ENCODE measurements at regions not wholly inside any gene's neighbourhood (a gene's known extent, or its start where the extent isn't known, plus 50 kb on each side); places are given as distances from the start of the nearest gene placed in this dataset.

DNA sequence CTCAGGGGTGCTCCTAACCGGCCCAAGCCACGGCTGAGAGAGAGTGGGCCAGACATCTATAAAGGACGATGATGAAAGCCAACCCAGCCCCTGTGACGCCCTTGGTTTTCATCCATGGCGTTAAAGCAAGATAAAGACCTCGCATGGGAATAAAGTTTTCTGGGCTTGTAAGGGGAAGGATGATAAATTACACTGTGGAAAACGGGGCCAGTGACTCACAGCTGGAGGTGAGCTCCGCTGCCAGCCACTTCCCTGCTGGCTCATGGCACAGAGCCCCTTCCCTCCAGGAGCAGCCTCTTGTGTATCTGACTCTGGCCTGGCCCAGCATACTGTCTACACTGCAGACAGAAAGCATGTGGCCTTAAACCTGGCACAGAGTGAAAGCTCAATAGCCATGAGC, 503.2 kb upstream of the B3GAT1 start:
- no peak for DNase-seq (ENCODE audit: low read depth in 3 of 3, low spot score in 1 of 3)

GRCh38 chr11:134913999-134914590, 502.1 kb upstream of the B3GAT1 start:
- DNase-seq (ENCODE audit: low read depth in 3 of 3, low spot score in 1 of 3) = no peak

- DNase-seq (ENCODE audit: low read depth in 3 of 3, low spot score in 1 of 3) = no peak
These were observed 501.3 kb upstream of the B3GAT1 start for GRCh38 chr11:134913391-134913790.

- no peak for DNase-seq (ENCODE audit: low read depth in 3 of 3, low spot score in 1 of 3)
These were observed 499.6 kb upstream of the B3GAT1 start for GRCh38 chr11:134911514-134912180.

GRCh38 chr11:134908583-134908982, 496.5 kb upstream of the B3GAT1 start:
- no peak for DNase-seq (ENCODE audit: low read depth in 3 of 3, low spot score in 1 of 3)

DNA sequence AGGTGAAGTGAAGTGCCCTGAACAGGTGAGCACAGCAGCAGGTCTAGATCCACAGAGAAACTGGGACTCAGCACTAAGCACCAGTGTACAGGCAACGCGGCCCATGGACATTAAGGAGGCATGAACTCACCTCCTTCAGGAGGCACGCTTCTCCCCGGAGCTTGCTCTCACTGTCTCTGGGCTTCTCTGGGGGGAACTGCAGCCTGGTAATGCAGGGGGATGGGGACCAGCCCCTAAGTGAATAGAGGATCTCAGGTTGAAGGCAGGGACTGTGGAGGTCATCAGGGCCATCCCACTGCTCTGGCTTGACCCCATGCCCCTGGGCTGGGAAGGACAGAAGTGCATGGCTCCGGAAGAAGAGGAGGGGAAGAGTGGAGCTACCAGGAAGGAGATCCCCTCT, 495.6 kb upstream of the B3GAT1 start:
- DNase-seq (ENCODE audit: low read depth in 3 of 3, low spot score in 1 of 3) = no peak

- DNase-seq (ENCODE audit: low read depth in 3 of 3, low spot score in 1 of 3) = no peak
These were observed 494.4 kb upstream of the B3GAT1 start for GRCh38 chr11:134906356-134906955.

DNA sequence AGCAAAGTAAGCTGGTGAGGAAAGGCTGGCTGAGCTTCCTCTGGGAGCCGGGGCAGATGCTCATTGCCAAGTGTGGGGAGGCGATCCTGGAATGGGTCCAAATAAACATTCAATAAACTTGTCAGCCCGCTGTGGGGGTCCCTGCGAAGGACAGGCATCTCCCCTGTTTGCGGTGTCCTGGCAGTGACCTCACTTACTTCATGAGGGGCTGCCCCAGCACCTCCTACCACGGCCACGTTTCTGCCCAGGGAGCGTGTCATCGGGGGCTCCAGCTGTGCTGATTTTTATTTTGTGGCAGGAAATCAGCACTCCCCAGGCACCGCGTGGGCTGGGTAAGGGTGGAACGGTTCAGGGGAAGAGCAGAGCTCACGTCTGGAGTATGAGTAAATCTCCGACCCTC, 493.9 kb upstream of the B3GAT1 start:
- no peak for DNase-seq (ENCODE audit: low read depth in 3 of 3, low spot score in 1 of 3)

DNA sequence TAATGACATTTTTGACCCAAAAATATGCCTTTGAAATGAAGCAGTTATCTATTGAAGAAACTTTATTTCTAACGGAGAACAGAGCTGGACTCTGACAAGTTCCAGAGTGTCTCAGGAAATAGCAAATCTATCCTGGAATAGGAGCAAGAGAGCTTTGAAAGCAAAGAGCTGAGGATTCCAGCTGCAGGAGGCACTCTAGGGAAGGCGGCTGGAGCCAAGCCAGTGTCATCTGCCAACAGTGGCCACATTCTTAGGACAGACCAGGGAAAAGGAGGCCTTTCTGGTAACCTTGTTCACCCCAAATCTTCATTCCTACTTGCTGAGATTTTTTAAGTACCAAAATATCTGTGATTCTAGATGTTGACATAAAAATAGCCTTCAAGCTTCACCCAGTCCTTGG, 493.5 kb upstream of the B3GAT1 start:
- no peak for DNase-seq (ENCODE audit: low read depth in 3 of 3, low spot score in 1 of 3)

DNA sequence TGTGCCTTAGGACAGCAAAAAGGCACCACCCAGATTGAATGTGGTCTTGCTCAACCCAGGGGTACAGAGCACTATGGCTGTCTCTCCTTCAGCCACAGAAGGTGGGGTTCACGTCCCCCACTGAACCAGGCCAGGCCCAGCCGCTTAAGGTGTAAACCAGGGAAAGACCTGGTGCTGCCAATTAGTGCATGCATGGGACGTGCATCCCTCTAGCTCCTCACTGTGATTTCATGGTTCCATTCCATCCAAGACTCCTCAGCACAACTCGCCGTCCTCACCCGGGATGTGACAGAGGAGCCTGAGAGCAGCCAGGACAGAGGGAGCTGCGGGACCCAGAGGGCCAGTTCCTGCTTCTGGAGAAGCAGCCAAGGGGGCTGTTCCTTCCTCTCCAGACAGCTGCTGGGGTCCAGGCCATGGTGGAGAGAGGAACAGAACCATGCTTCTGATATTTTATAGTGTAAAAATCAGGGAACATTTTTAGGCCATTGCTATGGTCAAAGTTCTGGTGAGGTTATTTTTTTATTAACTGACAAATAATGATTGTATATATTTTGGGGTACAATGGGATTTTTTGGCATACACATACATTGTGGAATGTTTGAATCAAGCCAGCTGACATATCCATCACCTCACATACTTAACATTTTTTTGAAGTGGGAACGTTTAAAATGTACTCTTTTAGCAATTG, 492.2 kb upstream of the B3GAT1 start:
- no peak for DNase-seq (ENCODE audit: low read depth in 3 of 3, low spot score in 1 of 3)

GRCh38 chr11:134901955-134902918, 490.2 kb upstream of the B3GAT1 start:
- DNase-seq (ENCODE audit: low read depth in 3 of 3, low spot score in 1 of 3) = no peak

DNA sequence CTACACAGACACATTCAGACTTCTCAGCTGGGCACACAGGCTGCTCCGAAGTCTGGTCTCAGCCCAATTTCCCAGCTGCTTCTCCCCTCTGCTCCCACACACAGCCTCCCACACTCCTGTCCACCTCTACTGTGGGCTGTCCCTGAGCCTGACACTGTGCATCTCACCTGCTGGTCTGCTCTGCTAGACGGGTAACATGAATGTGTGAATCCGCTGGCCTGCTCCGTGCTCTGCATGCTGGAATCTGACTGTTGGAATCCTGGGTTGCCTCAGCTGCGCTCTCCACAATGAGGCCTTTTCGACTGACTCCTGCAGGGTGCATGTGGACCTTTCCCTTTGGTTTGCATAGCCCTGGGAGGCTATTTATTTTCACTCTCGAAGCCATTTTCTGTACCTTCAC, 489.5 kb upstream of the B3GAT1 start:
- DNase-seq (ENCODE audit: low read depth in 3 of 3, low spot score in 1 of 3) = no peak

GRCh38 chr11:134893810-134894685, 482.0 kb upstream of the B3GAT1 start:
- no peak for DNase-seq (ENCODE audit: low read depth in 3 of 3, low spot score in 1 of 3)

DNA sequence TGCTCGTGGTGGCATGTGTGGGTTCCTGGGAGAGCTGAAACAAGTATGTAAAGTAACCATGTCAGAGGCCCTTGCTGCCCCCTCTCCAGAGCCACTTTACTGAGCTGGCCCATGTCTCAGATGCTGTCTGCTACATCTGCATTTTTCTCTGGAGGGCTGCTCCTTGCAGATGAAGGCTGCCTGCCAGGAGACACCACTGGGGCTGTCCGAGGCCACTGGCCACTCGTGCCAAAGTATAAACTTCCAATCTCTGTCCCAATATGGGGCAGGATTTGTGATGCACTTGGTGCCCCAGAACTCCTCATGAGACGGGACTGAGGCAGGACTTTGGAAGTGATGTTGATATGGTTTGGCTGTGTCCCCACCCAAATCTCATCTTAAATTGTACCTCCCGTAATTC, 478.4 kb upstream of the B3GAT1 start:
- no peak for DNase-seq (ENCODE audit: low read depth in 3 of 3, low spot score in 1 of 3)

GRCh38 chr11:134889832-134890231, 477.8 kb upstream of the B3GAT1 start:
- DNase-seq (ENCODE audit: low read depth in 3 of 3, low spot score in 1 of 3) = no peak

GRCh38 chr11:134888821-134889220, 476.8 kb upstream of the B3GAT1 start:
- DNase-seq (ENCODE audit: low read depth in 3 of 3, low spot score in 1 of 3) = no peak

DNA sequence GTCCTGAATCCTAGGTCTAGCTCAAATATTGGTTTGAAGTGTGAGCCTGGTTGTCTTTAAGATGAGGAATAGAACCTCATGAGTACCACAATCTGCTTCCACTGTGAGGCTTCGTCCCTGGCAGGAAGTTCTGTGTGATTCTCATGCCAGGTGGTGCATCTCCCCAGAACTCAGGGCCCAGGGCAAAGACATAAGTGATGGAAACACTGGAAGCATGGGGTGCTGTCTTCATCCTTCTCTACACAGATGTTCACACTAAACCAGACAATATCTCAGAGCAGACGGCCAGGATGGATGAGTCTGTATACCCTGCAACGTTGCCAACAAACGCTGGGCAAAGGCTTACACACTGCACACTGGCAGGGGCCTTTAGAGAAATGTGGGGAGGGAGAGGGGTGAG, 475.9 kb upstream of the B3GAT1 start:
- DNase-seq (ENCODE audit: low read depth in 3 of 3, low spot score in 1 of 3) = no peak

- no peak for DNase-seq (ENCODE audit: low read depth in 3 of 3, low spot score in 1 of 3)
These were observed 471.4 kb upstream of the B3GAT1 start for GRCh38 chr11:134883484-134883883.

DNA sequence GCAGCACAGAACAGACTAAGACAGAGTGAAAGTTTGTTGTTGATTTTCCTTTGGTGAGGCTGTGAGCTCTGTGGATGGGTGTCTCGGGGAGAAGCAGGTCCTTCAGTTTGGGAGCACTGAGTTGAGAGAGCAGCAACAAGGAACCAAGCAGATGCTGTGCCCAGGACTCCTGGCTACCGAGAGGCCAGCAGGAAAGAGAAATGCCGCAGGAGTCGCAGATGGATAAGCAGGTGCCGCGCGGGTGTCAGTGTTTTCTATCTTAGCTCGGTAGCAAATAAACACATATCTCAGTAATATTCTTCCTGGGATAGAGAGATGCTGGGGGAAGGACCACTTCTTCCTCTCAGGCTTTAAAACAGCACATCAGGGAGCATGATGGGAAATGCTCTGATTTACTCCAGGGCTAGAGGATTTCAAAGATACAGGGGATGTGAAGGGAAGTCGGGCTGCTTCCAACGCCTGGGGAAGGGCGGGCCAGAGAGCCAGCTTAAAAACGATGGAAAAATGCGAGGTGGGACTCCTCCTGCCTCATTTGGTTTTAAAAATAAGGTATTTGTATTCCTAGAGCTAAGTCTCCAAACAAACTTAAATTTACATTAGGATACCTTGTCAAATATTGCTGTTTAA, 470.7 kb upstream of the B3GAT1 start:
- no peak for DNase-seq (ENCODE audit: low read depth in 3 of 3, low spot score in 1 of 3)

GRCh38 chr11:134882141-134882540, 470.1 kb upstream of the B3GAT1 start:
- no peak for DNase-seq (ENCODE audit: low read depth in 3 of 3, low spot score in 1 of 3)
